SK-N-SH treated with all-trans-retinoic acid at 6 μM for 48 hours (cell line): ENCODE measurements at regions not wholly inside any gene's neighbourhood (a gene's known extent, or its start where the extent isn't known, plus 50 kb on each side); places are given as distances from the start of the nearest gene placed in this dataset.

Experiments
- ATAC-seq: fragments of 200-7000 bp; cut with Tn5 transposase; 3 replicates; pipeline ENCODE4 v1.9.1; 2020; ENCODE audit warnings: mild to moderate bottlenecking, moderate library complexity
- ARNTL ChIP-seq: fragments of 450-650 bp; formaldehyde crosslinking; IDR thresholded peaks from 2 replicates; pipeline ENCODE4 v1.5.0; 2020; ENCODE audit warnings: low read depth, mild to moderate bottlenecking, moderate library complexity, borderline replicate concordance
- CSDC2 ChIP-seq: fragments of 250-450 bp; sonication (Bioruptor Pico); IDR thresholded peaks from 2 replicates; pipeline ENCODE4 v1.5.0; 2020; ENCODE audit warnings: mild to moderate bottlenecking, moderate library complexity
- ESRRG ChIP-seq: fragments of 250-450 bp; sonication (Bioruptor Pico); IDR thresholded peaks from 2 replicates; pipeline ENCODE4 v1.6.1; 2021; ENCODE audit warnings: mild to moderate bottlenecking
- GLIS3 ChIP-seq: fragments of 250-450 bp; sonication (Bioruptor Pico); IDR thresholded peaks from 2 replicates; pipeline ENCODE4 v1.5.0; 2020; ENCODE audit warnings: mild to moderate bottlenecking, moderate library complexity
- ISL1 ChIP-seq: fragments of 250-450 bp; sonication (Bioruptor Pico); IDR thresholded peaks from 2 replicates; pipeline ENCODE4 v2.1.2; 2022; ENCODE audit warnings: mild to moderate bottlenecking, moderate library complexity
- OSR1 ChIP-seq: fragments of 250-450 bp; sonication (Bioruptor Pico); IDR thresholded peaks from 2 replicates; pipeline ENCODE4 v1.8.0; 2022; ENCODE audit warnings: moderate library complexity, mild to moderate bottlenecking, inconsistent platforms
- POU6F1 ChIP-seq: fragments of 250-450 bp; sonication (Bioruptor Pico); IDR thresholded peaks from 2 replicates; pipeline ENCODE4 v1.8.0; 2021; ENCODE audit warnings: low read depth, mild to moderate bottlenecking, moderate library complexity, borderline replicate concordance
- PPARA ChIP-seq: fragments of 250-450 bp; sonication (Bioruptor Pico); IDR thresholded peaks from 2 replicates; pipeline ENCODE4 v1.5.0; 2020; ENCODE audit warnings: mild to moderate bottlenecking, borderline replicate concordance
- RARB ChIP-seq: fragments of 250-450 bp; sonication (Bioruptor Pico); IDR thresholded peaks from 2 replicates; pipeline ENCODE4 v1.8.0; 2021; ENCODE audit warnings: mild to moderate bottlenecking, moderate library complexity
- SNAI2 ChIP-seq: fragments of 250-450 bp; sonication (Bioruptor Pico); IDR thresholded peaks from 2 replicates; pipeline ENCODE4 v1.5.0; 2020; ENCODE audit warnings: mild to moderate bottlenecking, moderate library complexity
- TCF4 ChIP-seq: fragments of 250-450 bp; sonication (Bioruptor Pico); IDR thresholded peaks from 2 replicates; pipeline ENCODE4 v1.8.0; 2021; ENCODE audit warnings: mild to moderate bottlenecking, moderate library complexity, borderline replicate concordance
- TOX ChIP-seq: fragments of 250-450 bp; sonication (Bioruptor Pico); IDR thresholded peaks from 2 replicates; pipeline ENCODE4 v1.8.0; 2021; ENCODE audit warnings: mild to moderate bottlenecking, moderate library complexity, borderline replicate concordance
- ZC3H10 ChIP-seq: fragments of 250-450 bp; sonication (Bioruptor Pico); IDR thresholded peaks from 2 replicates; pipeline ENCODE4 v1.5.1; 2021; ENCODE audit warnings: mild to moderate bottlenecking, moderate library complexity
- ZFP30 ChIP-seq: fragments of 450-650 bp; formaldehyde crosslinking; IDR thresholded peaks from 2 replicates; pipeline ENCODE4 v1.5.0; 2022; ENCODE audit warnings: mild to moderate bottlenecking, moderate library complexity
- ZNF565 ChIP-seq: fragments of 450-650 bp; formaldehyde crosslinking; conservative IDR thresholded peaks from 2 replicates; pipeline ENCODE4 v1.5.0; 2020; ENCODE audit warnings: low read depth, mild to moderate bottlenecking, moderate library complexity
- ZNF70 ChIP-seq: fragments of 450-650 bp; formaldehyde crosslinking; IDR thresholded peaks from 2 replicates; pipeline ENCODE4 v1.5.0; 2020; ENCODE audit warnings: mild to moderate bottlenecking, moderate library complexity
- ZNF8 ChIP-seq: fragments of 450-650 bp; formaldehyde crosslinking; IDR thresholded peaks from 2 replicates; pipeline ENCODE4 v1.5.0; 2020; ENCODE audit warnings: mild to moderate bottlenecking, moderate library complexity
- TF ChIP-seq, protein P1 (sequence below): fragments of 250-450 bp; sonication (Bioruptor Pico); IDR thresholded peaks from 2 replicates; pipeline ENCODE4 v1.5.0; 2020; ENCODE audit warnings: mild to moderate bottlenecking, moderate library complexity
- TF ChIP-seq, protein P2 (sequence below): fragments of 250-450 bp; sonication (Bioruptor Pico); IDR thresholded peaks from 2 replicates; pipeline ENCODE4 v1.5.1; 2020; ENCODE audit warnings: low read depth, mild to moderate bottlenecking, moderate library complexity
- TF ChIP-seq, protein P3 (sequence below): fragments of 250-450 bp; sonication (Bioruptor Pico); IDR thresholded peaks from 2 replicates; pipeline ENCODE4 v1.8.0; 2020; ENCODE audit warnings: mild to moderate bottlenecking, moderate library complexity, borderline replicate concordance

DNA sequence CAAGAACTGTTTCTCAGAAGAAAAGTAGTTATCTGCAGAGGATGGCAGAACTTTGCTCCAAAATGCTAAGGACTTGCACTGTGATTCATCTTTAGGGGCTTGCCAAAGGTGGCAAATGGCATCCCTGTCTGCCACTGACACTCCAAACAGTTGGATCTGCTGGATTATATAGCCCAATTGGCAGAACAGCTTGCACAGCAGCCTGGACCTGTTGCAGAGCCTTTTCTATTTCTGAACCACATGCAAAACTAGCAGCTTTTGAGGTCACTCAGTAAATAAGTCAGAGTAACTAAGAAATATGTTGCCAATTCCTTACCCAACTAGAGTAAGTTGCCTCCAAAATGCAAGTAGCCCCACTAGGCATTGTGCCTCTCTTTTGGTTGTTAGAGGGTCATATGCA is 397.5 kb upstream of the NOVA1 start:
- TF ChIP-seq PPARA (CRISPR knock-in tag) (no peak), ZNF8 (CRISPR knock-in tag) (no peak), ISL1 (CRISPR knock-in tag) (no peak), GLIS3 (no peak), TOX (CRISPR knock-in tag) (no peak), ZFP30 (CRISPR knock-in tag) (no peak)
- TF ChIP-seq, protein P1, sequence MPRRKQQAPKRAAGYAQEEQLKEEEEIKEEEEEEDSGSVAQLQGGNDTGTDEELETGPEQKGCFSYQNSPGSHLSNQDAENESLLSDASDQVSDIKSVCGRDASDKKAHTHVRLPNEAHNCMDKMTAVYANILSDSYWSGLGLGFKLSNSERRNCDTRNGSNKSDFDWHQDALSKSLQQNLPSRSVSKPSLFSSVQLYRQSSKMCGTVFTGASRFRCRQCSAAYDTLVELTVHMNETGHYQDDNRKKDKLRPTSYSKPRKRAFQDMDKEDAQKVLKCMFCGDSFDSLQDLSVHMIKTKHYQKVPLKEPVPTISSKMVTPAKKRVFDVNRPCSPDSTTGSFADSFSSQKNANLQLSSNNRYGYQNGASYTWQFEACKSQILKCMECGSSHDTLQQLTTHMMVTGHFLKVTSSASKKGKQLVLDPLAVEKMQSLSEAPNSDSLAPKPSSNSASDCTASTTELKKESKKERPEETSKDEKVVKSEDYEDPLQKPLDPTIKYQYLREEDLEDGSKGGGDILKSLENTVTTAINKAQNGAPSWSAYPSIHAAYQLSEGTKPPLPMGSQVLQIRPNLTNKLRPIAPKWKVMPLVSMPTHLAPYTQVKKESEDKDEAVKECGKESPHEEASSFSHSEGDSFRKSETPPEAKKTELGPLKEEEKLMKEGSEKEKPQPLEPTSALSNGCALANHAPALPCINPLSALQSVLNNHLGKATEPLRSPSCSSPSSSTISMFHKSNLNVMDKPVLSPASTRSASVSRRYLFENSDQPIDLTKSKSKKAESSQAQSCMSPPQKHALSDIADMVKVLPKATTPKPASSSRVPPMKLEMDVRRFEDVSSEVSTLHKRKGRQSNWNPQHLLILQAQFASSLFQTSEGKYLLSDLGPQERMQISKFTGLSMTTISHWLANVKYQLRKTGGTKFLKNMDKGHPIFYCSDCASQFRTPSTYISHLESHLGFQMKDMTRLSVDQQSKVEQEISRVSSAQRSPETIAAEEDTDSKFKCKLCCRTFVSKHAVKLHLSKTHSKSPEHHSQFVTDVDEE (CRISPR knock-in tag), result no peak
- TF ChIP-seq, protein P2, sequence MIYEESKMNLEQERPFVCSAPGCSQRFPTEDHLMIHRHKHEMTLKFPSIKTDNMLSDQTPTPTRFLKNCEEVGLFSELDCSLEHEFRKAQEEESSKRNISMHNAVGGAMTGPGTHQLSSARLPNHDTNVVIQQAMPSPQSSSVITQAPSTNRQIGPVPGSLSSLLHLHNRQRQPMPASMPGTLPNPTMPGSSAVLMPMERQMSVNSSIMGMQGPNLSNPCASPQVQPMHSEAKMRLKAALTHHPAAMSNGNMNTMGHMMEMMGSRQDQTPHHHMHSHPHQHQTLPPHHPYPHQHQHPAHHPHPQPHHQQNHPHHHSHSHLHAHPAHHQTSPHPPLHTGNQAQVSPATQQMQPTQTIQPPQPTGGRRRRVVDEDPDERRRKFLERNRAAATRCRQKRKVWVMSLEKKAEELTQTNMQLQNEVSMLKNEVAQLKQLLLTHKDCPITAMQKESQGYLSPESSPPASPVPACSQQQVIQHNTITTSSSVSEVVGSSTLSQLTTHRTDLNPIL (CRISPR knock-in tag), result no peak
- ATAC-seq, result no peak

- ATAC-seq, result no peak
These were observed 398.4 kb upstream of the NOVA1 start for GRCh38 chr14:26996246-26996645.

DNA sequence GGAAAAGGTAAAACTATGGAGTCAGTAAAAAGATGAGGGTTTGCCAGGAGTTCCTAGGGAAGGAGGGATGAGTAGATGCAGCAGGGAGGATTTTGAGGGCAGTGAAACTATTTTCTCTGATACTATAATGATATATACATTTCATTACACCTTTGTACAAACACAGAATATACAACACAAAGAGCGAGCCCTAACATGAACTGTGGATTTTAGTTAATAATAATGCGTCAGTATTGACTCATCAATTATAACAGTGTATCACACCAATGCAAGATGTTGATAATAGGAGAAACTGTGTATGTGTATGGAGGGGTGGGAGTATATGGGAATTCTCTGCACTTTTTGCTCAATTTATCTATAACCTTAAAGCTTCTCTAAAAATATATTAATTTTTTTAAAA is 404.3 kb upstream of the NOVA1 start:
- ATAC-seq, result no peak
- no peak for TF ChIP-seq RARB (CRISPR knock-in tag)
- no peak for TF ChIP-seq ZNF8 (CRISPR knock-in tag)
- TF ChIP-seq SNAI2, result no peak
- TF ChIP-seq PPARA (CRISPR knock-in tag), result no peak
- no peak for TF ChIP-seq POU6F1 (CRISPR knock-in tag)
- TF ChIP-seq TOX (CRISPR knock-in tag), result no peak
- no peak for TF ChIP-seq ZNF70 (CRISPR knock-in tag)
- TF ChIP-seq CSDC2, result no peak
- no peak for TF ChIP-seq ZC3H10 (CRISPR knock-in tag)
- TF ChIP-seq, protein P2 (CRISPR knock-in tag), result no peak

More at GRCh38 chr14:26996246-26996645, 398.4 kb upstream of the NOVA1 start:
- TF ChIP-seq OSR1 (no peak), TCF4 (CRISPR knock-in tag) (no peak), ZNF70 (CRISPR knock-in tag) (no peak), POU6F1 (CRISPR knock-in tag) (no peak), ESRRG (CRISPR knock-in tag) (no peak), ZC3H10 (CRISPR knock-in tag) (no peak), ZNF8 (CRISPR knock-in tag) (no peak), ISL1 (CRISPR knock-in tag) (no peak), RARB (CRISPR knock-in tag) (no peak), CSDC2 (no peak), ARNTL (CRISPR knock-in tag) (no peak), GLIS3 (no peak), ZNF565 (CRISPR knock-in tag) (no peak), SNAI2 (no peak)
- TF ChIP-seq, protein P1 (CRISPR knock-in tag), result no peak
- TF ChIP-seq, protein P3, sequence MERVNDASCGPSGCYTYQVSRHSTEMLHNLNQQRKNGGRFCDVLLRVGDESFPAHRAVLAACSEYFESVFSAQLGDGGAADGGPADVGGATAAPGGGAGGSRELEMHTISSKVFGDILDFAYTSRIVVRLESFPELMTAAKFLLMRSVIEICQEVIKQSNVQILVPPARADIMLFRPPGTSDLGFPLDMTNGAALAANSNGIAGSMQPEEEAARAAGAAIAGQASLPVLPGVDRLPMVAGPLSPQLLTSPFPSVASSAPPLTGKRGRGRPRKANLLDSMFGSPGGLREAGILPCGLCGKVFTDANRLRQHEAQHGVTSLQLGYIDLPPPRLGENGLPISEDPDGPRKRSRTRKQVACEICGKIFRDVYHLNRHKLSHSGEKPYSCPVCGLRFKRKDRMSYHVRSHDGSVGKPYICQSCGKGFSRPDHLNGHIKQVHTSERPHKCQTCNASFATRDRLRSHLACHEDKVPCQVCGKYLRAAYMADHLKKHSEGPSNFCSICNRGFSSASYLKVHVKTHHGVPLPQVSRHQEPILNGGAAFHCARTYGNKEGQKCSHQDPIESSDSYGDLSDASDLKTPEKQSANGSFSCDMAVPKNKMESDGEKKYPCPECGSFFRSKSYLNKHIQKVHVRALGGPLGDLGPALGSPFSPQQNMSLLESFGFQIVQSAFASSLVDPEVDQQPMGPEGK (CRISPR knock-in tag), result no peak
- TF ChIP-seq, all 23 proteins: peak for 0
